GM06990 (cell line): ENCODE measurements at regions not wholly inside any gene's neighbourhood (a gene's known extent, or its start where the extent isn't known, plus 50 kb on each side); places are given as distances from the start of the nearest gene placed in this dataset.

Experiments used
- DNase-seq: peaks from one replicate; pipeline ENCODE4 v3.0.0-alpha.2; 2011; ENCODE audit not compliant: insufficient read length; ENCODE audit errors: extremely low read depth
- H3K27me3 ChIP-seq: replicated peaks from 2 replicates; pipeline ENCODE4 v1.6.0; 2011; ENCODE audit warnings: low read length; ENCODE audit not compliant: control insufficient read depth, insufficient read depth
- H3K36me3 ChIP-seq: 2 replicates; pipeline ENCODE4 v1.5.1; 2011; ENCODE audit warnings: low read length; ENCODE audit not compliant: control insufficient read depth, insufficient read depth
- H3K4me3 ChIP-seq: replicated peaks from 2 replicates; pipeline ENCODE4 v1.5.1; 2011; ENCODE audit warnings: low read depth, mild to moderate bottlenecking, control low read depth, low read length
- CTCF ChIP-seq: IDR thresholded peaks from 2 replicates; pipeline ENCODE4 v1.5.1; 2011; ENCODE audit warnings: low read length, control low read depth, mild to moderate bottlenecking, inconsistent platforms; ENCODE audit not compliant: insufficient read depth, poor library complexity, severe bottlenecking

- no peak for TF ChIP-seq CTCF
- no peaks in the 10 kb centered on the region for H3K36me3 ChIP-seq
- H3K4me3 ChIP-seq, result no peak overlapping the region
- no peaks in the 10 kb centered on the region for H3K27me3 ChIP-seq
- DNase-seq, result no peak
Measured at GRCh38 chr14:89490466-89490865, 73.4 kb upstream of the FOXN3 start.

- no peaks in the 10 kb centered on the region for H3K36me3 ChIP-seq
- TF ChIP-seq CTCF, result no peak
- H3K27me3 ChIP-seq, result no peaks in the 10 kb centered on the region
- DNase-seq, result no peak
- no peak overlapping the region for H3K4me3 ChIP-seq
Measured at GRCh38 chr14:89489761-89490437, 72.9 kb upstream of the FOXN3 start.

GRCh38 chr14:89486961-89487360, 69.9 kb upstream of the FOXN3 start:
- no peak for DNase-seq
- no peak for TF ChIP-seq CTCF
- no peaks in the 10 kb centered on the region for H3K36me3 ChIP-seq

DNA sequence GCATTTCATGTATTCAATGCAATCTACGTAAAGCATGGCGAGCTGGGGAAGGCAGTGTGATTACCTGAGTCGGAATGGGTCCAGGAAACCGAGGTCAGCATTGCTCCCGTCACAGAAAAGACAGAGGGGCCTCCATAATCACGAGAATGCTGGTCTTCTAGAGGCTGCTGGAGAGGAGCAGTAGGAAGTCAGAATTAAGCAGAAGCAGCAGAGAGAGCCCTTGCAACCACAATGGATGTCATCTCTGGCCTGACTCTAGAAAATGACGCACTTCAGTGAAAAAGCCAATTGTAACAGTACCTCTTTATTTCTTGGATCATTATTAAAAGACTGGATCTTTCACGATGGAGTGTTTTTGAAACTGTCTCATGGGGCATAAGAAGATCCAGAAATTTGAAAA, 69.5 kb upstream of the FOXN3 start:
- no peak for DNase-seq
- TF ChIP-seq CTCF, result no peak
- Histone ChIP-seq H3K4me3 (no peak overlapping the region), H3K27me3 (no peaks in the 10 kb centered on the region), H3K36me3 (no peaks in the 10 kb centered on the region)

More at GRCh38 chr14:89486961-89487360, 69.9 kb upstream of the FOXN3 start:
- no peaks in the 10 kb centered on the region for H3K27me3 ChIP-seq
- no peak overlapping the region for H3K4me3 ChIP-seq

DNA sequence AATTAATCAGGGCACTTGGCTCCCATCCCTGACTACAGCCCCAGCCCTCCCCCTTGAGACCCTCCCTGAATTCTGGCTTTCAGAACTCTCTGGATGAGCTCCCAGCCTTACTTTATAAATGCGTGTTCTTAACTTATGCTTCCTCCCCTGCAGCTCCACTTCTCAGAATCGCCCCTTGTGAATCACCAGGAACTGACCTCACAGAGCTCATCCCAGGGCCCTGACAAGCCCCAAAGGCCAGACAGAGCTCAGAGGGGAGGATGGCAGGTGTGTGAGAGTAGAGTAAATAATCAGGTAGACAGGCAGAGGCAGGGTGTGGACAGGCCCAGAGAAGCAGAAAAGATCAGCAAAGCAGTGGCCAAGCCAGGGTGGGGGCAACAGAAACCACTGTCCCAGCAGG, 68.2 kb upstream of the FOXN3 start:
- H3K27me3 ChIP-seq, result no peaks in the 10 kb centered on the region
- no peak overlapping the region for H3K4me3 ChIP-seq
- TF ChIP-seq CTCF, result no peak
- no peak for DNase-seq
- H3K36me3 ChIP-seq, result no peaks in the 10 kb centered on the region
